Gastrocnemius medialis (tissue), 4 donors: ENCODE measurements at regions not wholly inside any gene's neighbourhood (a gene's known extent, or its start where the extent isn't known, plus 50 kb on each side); places are given as distances from the start of the nearest gene placed in this dataset.

Experiments
- ATAC-seq, 2 donors: fragments of 150-250 bp; one replicate each; pipeline ENCODE4 v1.9.1; 2016
- DNase-seq, 2 donors: peaks; one replicate each; pipeline ENCODE4 v3.0.0-alpha.2; 2019
- H3K27ac ChIP-seq, 4 donors: fragments of 200-600 bp; sonication (generic); 1 replicate in 1 of 4; 2 replicates in 3 of 4; pipeline ENCODE4 v1.5.1; 2016 to 2018; ENCODE audit warnings: mild to moderate bottlenecking in 2 of 4, moderate library complexity in 1 of 4
- H3K27me3 ChIP-seq, 3 donors: fragments of 200-600 bp; sonication (generic) in 2 of 3; 1 replicate in 1 of 3; 2 replicates in 2 of 3; pipeline versions ENCODE4 v1.5.1 to v1.6.0; 2016 to 2019; ENCODE audit warnings: mild to moderate bottlenecking in 1 of 3, moderate library complexity in 1 of 3
- H3K36me3 ChIP-seq, 2 donors: fragments of 200-600 bp; sonication (generic) in 1 of 2; one replicate each; pipeline ENCODE4 v1.5.1; 2017 to 2018
- H3K4me1 ChIP-seq, 2 donors: fragments of 200-600 bp; sonication (generic) in 1 of 2; one replicate each; pipeline ENCODE4 v1.5.1; 2016 to 2017; ENCODE audit warnings: mild to moderate bottlenecking in 2 of 2
- H3K4me3 ChIP-seq, 4 donors: fragments of 200-600 bp; sonication (generic) in 3 of 4; 1 replicate in 1 of 4; 2 replicates in 3 of 4; pipeline ENCODE4 v1.5.1; 2016 to 2019; ENCODE audit warnings: mild to moderate bottlenecking in 2 of 4
- H3K9me3 ChIP-seq, 3 donors: fragments of 200-600 bp; sonication (generic) in 2 of 3; 1 replicate in 1 of 3; 2 replicates in 2 of 3; pipeline ENCODE4 v1.5.1; 2016 to 2019
- CTCF ChIP-seq, 5 experiments: fragments of 450-650 bp in 3 of 5; fragments of 200-600 bp in 2 of 5; sonication (generic) in 2 of 5; IDR thresholded peaks in 4 of 5; conservative IDR thresholded peaks in 1 of 5; 1 replicate in 4 of 5; 2 replicates in 1 of 5; pipeline ENCODE4 v1.5.1; 2016 to 2019; ENCODE audit warnings: antibody characterized with exemption in 5 of 5, mild to moderate bottlenecking in 3 of 5, moderate library complexity in 3 of 5
- POLR2A ChIP-seq, 2 donors: fragments of 450-650 bp; IDR thresholded peaks; one replicate each; pipeline ENCODE4 v1.6.1; 2017; ENCODE audit warnings: antibody characterized with exemption in 2 of 2, mild to moderate bottlenecking in 2 of 2, moderate library complexity in 2 of 2
- in situ Hi-C, 4 donors: fragments of 200-750 bp; cut with MboI; loops; one replicate each; pipeline versions ENCODE4 v1.15.0 to v1.8.0; 2017; ENCODE audit warnings: low sequenced_read_pairs in 4 of 4
- intact Hi-C: fragments of 100-400 bp; cut with DNase I; formaldehyde crosslinking; loops from one replicate; pipeline ENCODE4 v1.15.1; 2023; ENCODE audit warnings: low total_unique reads

GRCh38 chr5:5551499-5551898, 129.0 kb downstream of the ICE1 start:
- Histone ChIP-seq H3K27ac (no peak overlapping the region), H3K4me1 (no peaks in the 10 kb centered on the region), H3K36me3 (no peaks in the 10 kb centered on the region), H3K4me3 (no peak overlapping the region), H3K27me3 (no peaks in the 10 kb centered on the region), H3K9me3 (no peaks in the 10 kb centered on the region)
- in situ Hi-C loops (no loop called here), intact Hi-C loops (no loop called here)
- DNase-seq (no peak), ATAC-seq (no peak)
- no peak for TF ChIP-seq CTCF (IDR thresholded peaks at IDR 0.05 in 4 of 5, conservative IDR thresholded peaks at IDR 0.05 in 1 of 5)
- TF ChIP-seq POLR2A (IDR thresholded peaks at IDR 0.05), result no peak

- H3K4me3 ChIP-seq, result no peak overlapping the region
- H3K4me1 ChIP-seq, result no peaks in the 10 kb centered on the region
- H3K27ac ChIP-seq, result no peak overlapping the region
- DNase-seq (no peak), ATAC-seq (no peak)
- no peak for TF ChIP-seq POLR2A (IDR thresholded peaks at IDR 0.05)
- TF ChIP-seq CTCF (IDR thresholded peaks at IDR 0.05 in 4 of 5, conservative IDR thresholded peaks at IDR 0.05 in 1 of 5), result no peak
- H3K9me3 ChIP-seq, result no peaks in the 10 kb centered on the region
- no peaks in the 10 kb centered on the region for H3K27me3 ChIP-seq
- no peaks in the 10 kb centered on the region for H3K36me3 ChIP-seq
- intact Hi-C loops, result no loop called here
- in situ Hi-C loops, result no loop called here
These were observed 123.9 kb downstream of the ICE1 start for GRCh38 chr5:5546408-5546807.

- intact Hi-C loops (no loop called here), in situ Hi-C loops (no loop called here)
- H3K27me3 ChIP-seq, result no peaks in the 10 kb centered on the region
- ATAC-seq, result no peak
- H3K27ac ChIP-seq, result no peak overlapping the region
- H3K36me3 ChIP-seq, result no peaks in the 10 kb centered on the region
- no peaks in the 10 kb centered on the region for H3K4me1 ChIP-seq
- TF ChIP-seq CTCF (IDR thresholded peaks at IDR 0.05 in 4 of 5, conservative IDR thresholded peaks at IDR 0.05 in 1 of 5) (no peak), POLR2A (IDR thresholded peaks at IDR 0.05) (no peak)
- no peak for DNase-seq
- no peaks in the 10 kb centered on the region for H3K9me3 ChIP-seq
- H3K4me3 ChIP-seq, result no peak overlapping the region
These were observed 121.7 kb downstream of the ICE1 start for GRCh38 chr5:5544094-5544663.

- H3K36me3 ChIP-seq, result no peaks in the 10 kb centered on the region
- in situ Hi-C loops (no loop called here), intact Hi-C loops (no loop called here)
- H3K27me3 ChIP-seq, result no peaks in the 10 kb centered on the region
- H3K4me3 ChIP-seq, result no peak overlapping the region
- DNase-seq (no peak), ATAC-seq (no peak)
- H3K9me3 ChIP-seq, result no peaks in the 10 kb centered on the region
- no peak overlapping the region for H3K27ac ChIP-seq
- H3K4me1 ChIP-seq, result no peaks in the 10 kb centered on the region
- no peak for TF ChIP-seq CTCF (IDR thresholded peaks at IDR 0.05 in 4 of 5, conservative IDR thresholded peaks at IDR 0.05 in 1 of 5)
- TF ChIP-seq POLR2A (IDR thresholded peaks at IDR 0.05), result no peak
These were observed 120.2 kb downstream of the ICE1 start for GRCh38 chr5:5542654-5543053.

GRCh38 chr5:5540065-5540464, 117.6 kb downstream of the ICE1 start:
- Histone ChIP-seq H3K9me3 (no peaks in the 10 kb centered on the region), H3K27ac (no peak overlapping the region), H3K4me3 (no peak overlapping the region), H3K4me1 (no peaks in the 10 kb centered on the region), H3K36me3 (no peaks in the 10 kb centered on the region), H3K27me3 (no peaks in the 10 kb centered on the region)
- no peak for ATAC-seq
- DNase-seq, result no peak
- in situ Hi-C loops (no loop called here), intact Hi-C loops (no loop called here)
- TF ChIP-seq CTCF (IDR thresholded peaks at IDR 0.05 in 4 of 5, conservative IDR thresholded peaks at IDR 0.05 in 1 of 5), result no peak
- TF ChIP-seq POLR2A (IDR thresholded peaks at IDR 0.05), result no peak
